HEK293 (cell line): ENCODE measurements at regions not wholly inside any gene's neighbourhood (a gene's known extent, or its start where the extent isn't known, plus 50 kb on each side); places are given as distances from the start of the nearest gene placed in this dataset.

ENCODE experiments used
- CTCF ChIP-seq: fragments of 450-650 bp; formaldehyde crosslinking; IDR thresholded peaks from 2 replicates; pipeline ENCODE4 v1.5.1; 2016; ENCODE audit warnings: missing biosample characterization, missing genetic modification characterization
- GLI4 ChIP-seq: fragments of 450-650 bp; formaldehyde crosslinking; IDR thresholded peaks from 2 replicates; pipeline ENCODE4 v1.5.1; 2016; ENCODE audit warnings: missing biosample characterization, missing genetic modification characterization
- SCRT2 ChIP-seq: fragments of 450-650 bp; formaldehyde crosslinking; IDR thresholded peaks from 2 replicates; pipeline ENCODE4 v1.5.1; 2016; ENCODE audit warnings: missing biosample characterization, missing genetic modification characterization
- SETDB1 ChIP-seq: IDR thresholded peaks from one replicate; pipeline ENCODE4 v1.6.1; 2017; ENCODE audit warnings: mild to moderate bottlenecking, low read length, moderate library complexity, mixed read lengths; ENCODE audit not compliant: insufficient read length
- ZBTB17 ChIP-seq: fragments of 450-650 bp; formaldehyde crosslinking; IDR thresholded peaks from 2 replicates; pipeline ENCODE4 v1.5.1; 2016; ENCODE audit warnings: missing biosample characterization, missing genetic modification characterization
- ZBTB20 ChIP-seq: fragments of 450-650 bp; formaldehyde crosslinking; IDR thresholded peaks from 2 replicates; pipeline ENCODE4 v1.5.1; 2016; ENCODE audit warnings: missing biosample characterization, missing genetic modification characterization
- ZNF239 ChIP-seq: fragments of 450-650 bp; formaldehyde crosslinking; IDR thresholded peaks from 2 replicates; pipeline ENCODE4 v1.5.1; 2016; ENCODE audit warnings: missing biosample characterization, missing genetic modification characterization
- ZNF280C ChIP-seq: fragments of 450-650 bp; formaldehyde crosslinking; IDR thresholded peaks from 2 replicates; pipeline ENCODE4 v1.5.1; 2016; ENCODE audit warnings: missing biosample characterization, missing genetic modification characterization
- ZNF302 ChIP-seq: fragments of 450-650 bp; formaldehyde crosslinking; IDR thresholded peaks from 2 replicates; pipeline ENCODE4 v1.5.1; 2016; ENCODE audit warnings: missing biosample characterization, missing genetic modification characterization, low read depth
- ZNF354C ChIP-seq: fragments of 450-650 bp; formaldehyde crosslinking; IDR thresholded peaks from 2 replicates; pipeline ENCODE4 v1.5.1; 2016; ENCODE audit warnings: missing biosample characterization, missing genetic modification characterization, low read depth, borderline replicate concordance
- ZNF530 ChIP-seq: fragments of 450-650 bp; formaldehyde crosslinking; IDR thresholded peaks from 2 replicates; pipeline ENCODE4 v1.5.1; 2016; ENCODE audit warnings: low read depth, missing biosample characterization, missing genetic modification characterization
- ZNF677 ChIP-seq: fragments of 450-650 bp; IDR thresholded peaks from 2 replicates; pipeline ENCODE4 v1.5.0; 2018; ENCODE audit warnings: missing biosample characterization, mild to moderate bottlenecking, missing genetic modification characterization, moderate library complexity

- no peak for TF ChIP-seq ZNF530
- no peak for TF ChIP-seq SCRT2
- peak; percentile 48; the same call in 1 of the 2 replicates for TF ChIP-seq CTCF (tag by site-specific recombination)
- no peak for TF ChIP-seq SETDB1
- no peak for TF ChIP-seq GLI4 (tag by site-specific recombination)
- no peak for TF ChIP-seq ZNF302 (tag by site-specific recombination)
- peak; percentile 88 for TF ChIP-seq ZBTB20 (tag by site-specific recombination)
- TF ChIP-seq ZNF677 (tag by site-specific recombination), result no peak
- no peak for TF ChIP-seq ZNF280C (tag by site-specific recombination)
- TF ChIP-seq ZBTB17, result no peak; the same call in 1 of the 2 replicates
- TF ChIP-seq ZNF354C (tag by site-specific recombination), result no peak
- no peak for TF ChIP-seq ZNF239 (tag by site-specific recombination)
Measured at GRCh38 chr5:134465816-134466240, 54.1 kb upstream of the CDKN2AIPNL start.
